ENCODE measurements at regions not wholly inside any gene's neighbourhood (a gene's known extent, or its start where the extent isn't known, plus 50 kb on each side); places are given as distances from the start of the nearest gene placed in this dataset.

GRCh38 chr10:78620985-78621799 is 447.6 kb upstream of the ZMIZ1 start:
- no peak for DNase-seq (ENCODE audit: low spot score)

DNA sequence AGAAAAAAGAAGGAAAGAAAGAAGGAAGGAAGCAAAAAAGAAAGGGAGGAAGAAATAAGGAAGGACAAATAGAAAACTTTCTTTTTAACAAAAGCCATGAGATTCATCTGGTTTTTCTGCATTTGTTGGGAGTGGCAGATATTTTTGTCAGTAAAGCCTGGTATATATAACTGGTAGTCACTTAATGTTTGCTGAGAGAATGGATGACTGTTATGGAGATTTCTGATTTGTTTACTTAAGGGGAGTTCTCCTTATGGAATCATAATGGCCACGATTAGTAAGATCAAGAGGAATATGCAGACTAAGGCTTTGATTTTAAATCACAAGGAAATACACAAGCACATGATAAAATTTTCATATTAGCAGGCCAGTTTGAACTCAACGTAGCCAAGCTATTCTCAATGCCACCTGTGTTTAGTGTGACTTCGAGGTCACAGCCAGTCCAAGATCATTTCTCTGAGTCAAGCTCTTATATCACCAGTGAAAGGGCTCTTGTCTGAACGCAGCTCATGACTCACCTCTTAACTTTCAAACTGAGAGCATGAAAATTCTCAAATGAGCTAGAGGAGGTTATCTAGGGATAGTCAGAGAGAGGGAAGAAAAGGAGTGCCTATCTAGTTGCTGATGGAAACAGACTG is 445.1 kb upstream of the ZMIZ1 start:
- DNase-seq (ENCODE audit: low spot score) = no peak

DNA sequence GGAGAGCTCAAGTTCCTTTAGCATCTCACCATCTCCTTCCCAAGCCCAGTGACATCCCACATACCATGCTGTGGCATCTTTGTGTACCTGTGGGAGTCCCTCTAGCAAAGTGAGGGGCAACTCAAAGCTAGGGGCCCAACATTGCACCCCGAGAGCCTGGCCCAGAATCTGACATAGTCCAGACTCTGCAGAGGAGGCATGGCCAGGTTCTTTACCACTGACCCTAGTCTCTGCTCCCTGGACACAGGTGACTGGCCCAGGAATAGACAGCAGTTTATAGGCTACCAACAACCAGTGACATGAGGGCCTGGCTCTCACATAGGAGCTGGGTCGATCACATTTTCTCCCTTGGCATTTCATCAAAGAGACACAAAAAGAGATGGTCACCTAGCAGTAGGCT is 444.0 kb upstream of the ZMIZ1 start:
- no peak for DNase-seq (ENCODE audit: low spot score)

- no peak for DNase-seq (ENCODE audit: low spot score)
Measured at GRCh38 chr10:78626471-78626870, 442.3 kb upstream of the ZMIZ1 start.

GRCh38 chr10:78627254-78627795 is 441.4 kb upstream of the ZMIZ1 start:
- DNase-seq (ENCODE audit: low spot score) = no peak

GRCh38 chr10:78628976-78629375 is 439.8 kb upstream of the ZMIZ1 start:
- no peak for DNase-seq (ENCODE audit: low spot score)

DNA sequence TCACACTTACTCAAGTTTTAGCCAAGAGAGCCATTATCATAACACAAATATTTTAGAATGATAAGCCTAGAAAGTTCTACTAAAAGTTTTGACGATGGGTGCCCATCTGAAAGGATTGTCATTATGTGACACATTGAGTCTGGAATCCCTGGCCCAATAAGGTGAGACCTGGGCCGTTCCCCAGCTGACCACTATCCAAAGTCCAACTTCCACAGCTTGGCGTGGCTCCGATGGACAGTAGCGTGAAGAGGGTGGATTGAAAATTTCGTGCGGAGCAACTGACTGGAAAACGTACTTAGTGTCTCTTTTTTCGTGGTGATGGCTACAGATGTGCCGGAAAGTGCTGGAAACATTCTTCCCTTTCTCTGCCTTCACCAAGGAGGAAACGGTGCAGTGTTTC is 439.0 kb upstream of the ZMIZ1 start:
- DNase-seq (ENCODE audit: low spot score) = no peak

- no peak for DNase-seq (ENCODE audit: low spot score)
Measured at GRCh38 chr10:78630944-78631838, 437.6 kb upstream of the ZMIZ1 start.

DNA sequence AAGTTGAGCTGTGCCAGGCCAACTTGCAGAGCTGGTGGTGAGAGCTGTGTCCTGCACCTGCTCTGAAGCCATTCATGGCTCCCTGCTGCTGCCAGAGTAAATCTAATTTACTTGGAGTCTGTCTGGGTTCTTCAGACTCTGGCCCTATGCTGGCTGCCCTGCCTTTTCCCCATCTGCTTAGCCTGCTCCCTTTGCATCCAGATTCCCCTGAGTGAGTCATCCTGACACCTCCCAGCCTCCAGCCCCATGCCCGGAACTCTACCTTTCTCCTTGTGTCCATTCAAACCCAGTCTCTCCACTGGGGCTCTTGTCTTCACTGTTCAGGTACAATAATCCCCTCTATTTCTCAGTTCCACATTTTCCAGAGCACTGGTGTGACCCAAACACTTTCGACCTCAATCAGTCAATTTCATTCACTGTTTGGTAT is 434.4 kb upstream of the ZMIZ1 start:
- DNase-seq (ENCODE audit: low spot score) = no peak

DNA sequence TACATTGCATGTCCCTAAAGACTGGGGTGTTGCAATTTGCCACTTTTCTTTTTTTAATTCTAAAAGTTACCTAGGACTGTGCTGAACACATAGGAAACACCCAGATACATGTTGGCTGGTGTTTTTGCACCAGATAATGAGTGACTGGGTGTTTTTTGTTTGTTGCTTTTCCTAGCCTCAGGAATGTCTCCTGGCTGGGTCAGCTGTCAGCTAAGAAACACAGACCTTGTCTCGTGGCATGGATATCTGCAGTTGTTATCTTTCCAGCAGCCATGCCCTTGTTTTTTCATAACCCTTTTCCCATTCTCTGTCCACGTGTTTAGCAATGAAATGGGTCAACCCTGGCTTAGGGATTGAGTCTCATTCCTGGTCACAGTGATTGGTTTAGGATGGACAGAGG is 433.9 kb upstream of the ZMIZ1 start:
- no peak for DNase-seq (ENCODE audit: low spot score)

GRCh38 chr10:78639629-78640028 is 429.1 kb upstream of the ZMIZ1 start:
- DNase-seq (ENCODE audit: low spot score) = no peak

GRCh38 chr10:78640796-78641636 is 427.8 kb upstream of the ZMIZ1 start:
- no peak for DNase-seq (ENCODE audit: low spot score)

DNA sequence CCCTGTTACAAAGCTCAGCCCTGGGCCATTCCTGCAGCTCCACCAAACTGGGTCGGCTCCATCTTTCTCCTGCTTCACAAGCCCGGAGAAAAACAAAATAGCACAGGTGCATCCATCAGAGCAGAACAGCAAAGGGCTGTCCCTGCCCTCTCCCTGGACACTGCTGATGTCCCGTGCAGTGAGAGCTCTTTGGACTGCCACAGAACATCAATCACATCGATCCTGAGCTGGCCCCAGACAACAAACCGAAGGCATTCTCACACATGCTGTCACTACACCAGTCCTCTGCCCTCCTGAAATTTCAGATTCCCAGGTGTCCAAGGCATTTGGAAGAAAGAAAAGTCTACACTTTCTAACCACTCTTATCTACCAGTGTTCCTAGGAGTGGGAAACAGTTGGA is 427.1 kb upstream of the ZMIZ1 start:
- no peak for DNase-seq (ENCODE audit: low spot score)

DNA sequence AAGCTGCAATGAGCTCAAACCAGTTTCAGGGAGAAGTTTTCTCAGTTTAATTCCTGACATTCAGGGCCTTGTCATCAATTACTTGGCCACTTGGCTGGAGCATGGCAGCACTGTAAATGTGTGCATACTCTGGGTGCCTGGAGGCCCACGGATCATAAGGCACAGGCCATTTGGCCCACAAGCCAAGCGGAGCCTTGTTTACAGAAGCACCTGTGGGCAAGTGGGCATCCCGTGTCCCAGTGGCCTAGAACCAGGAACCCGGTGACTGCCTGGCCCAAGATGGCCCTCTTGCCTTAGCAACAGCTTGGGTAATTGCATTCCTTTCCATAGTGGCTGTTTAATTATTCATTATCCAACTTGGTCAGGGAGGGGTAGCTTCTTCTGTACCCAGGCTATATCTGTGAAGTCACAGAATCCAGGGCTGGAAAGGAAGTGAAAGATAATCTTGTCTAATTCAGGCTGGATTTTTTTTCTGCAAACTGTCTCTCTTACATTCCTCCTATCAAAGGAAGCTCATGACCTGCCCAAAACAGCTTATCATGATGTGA is 426.4 kb upstream of the ZMIZ1 start:
- DNase-seq (ENCODE audit: low spot score) = no peak

GRCh38 chr10:78643513-78643912 is 425.3 kb upstream of the ZMIZ1 start:
- DNase-seq (ENCODE audit: low spot score) = no peak

- DNase-seq (ENCODE audit: low spot score) = no peak
Measured at GRCh38 chr10:78644550-78644949, 424.2 kb upstream of the ZMIZ1 start.

DNA sequence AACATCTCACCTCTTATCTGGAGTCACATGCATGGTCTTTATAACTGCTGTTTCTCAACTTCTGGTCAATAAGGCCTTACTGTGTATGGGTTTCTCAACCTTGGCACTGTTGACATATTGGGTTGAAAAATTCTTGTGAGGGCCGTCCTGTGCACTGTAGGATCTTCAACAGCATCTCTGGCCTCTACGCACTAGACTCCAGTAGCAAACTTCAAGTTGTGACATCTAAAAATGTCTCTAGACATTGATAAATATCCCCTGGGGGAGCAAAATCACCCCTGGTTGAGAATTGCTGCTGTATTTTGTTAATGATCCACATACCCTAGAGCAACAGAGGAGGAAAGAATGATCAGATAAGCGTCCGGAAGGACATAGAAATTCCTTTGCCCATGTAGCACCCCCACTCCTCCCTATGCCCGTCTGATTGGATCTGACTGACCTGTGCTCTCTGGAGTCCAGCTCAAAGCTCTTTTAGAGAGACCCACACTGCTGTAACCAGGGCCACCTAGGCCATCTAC is 423.5 kb upstream of the ZMIZ1 start:
- DNase-seq (ENCODE audit: low spot score) = no peak

DNA sequence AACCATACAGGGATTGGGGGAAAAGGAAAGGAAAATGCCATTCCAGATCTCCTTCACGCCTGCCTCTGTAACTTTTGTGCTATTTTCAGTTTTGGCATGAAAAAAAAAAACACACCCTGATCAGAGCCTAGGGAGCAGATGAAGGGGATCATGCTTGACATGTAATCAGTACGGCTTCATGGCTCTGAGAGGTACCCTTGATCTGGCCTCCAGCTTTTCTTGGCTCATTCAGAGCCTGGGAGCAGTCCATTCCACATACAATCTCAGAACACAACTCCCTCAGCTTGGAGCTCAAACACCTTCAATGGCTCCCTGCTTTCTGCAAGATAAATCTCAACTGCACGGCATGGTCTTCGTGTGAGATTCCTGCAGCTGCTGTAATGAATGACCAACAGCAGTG is 422.8 kb upstream of the ZMIZ1 start:
- no peak for DNase-seq (ENCODE audit: low spot score)

DNA sequence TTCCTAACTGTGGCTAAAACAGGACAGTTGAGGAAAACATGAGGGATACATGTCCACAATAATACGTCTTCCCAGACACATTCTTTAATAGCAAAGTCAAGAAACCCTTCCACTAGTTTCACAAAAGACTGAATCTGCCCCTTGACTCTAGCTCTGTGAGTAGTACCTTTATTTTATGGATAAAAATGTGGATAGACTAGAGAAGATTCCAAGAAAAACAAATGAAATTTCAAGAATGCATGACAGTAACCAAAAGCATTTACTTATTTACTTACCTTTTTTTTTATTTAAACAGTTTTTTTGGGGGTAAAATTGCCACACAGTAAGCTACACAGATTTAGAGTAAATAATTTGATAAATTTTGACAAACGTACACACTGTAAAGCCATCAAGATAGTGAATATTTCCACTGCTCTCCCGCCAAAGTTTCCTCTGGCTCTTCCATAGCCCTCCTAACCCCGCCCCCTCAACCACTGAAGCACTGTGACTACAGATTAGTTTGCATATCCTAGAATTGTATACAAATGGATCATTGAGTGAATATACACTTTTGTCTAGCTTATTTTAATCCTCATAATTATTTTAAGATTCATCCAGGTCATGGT is 420.4 kb upstream of the ZMIZ1 start:
- DNase-seq (ENCODE audit: low spot score) = no peak

GRCh38 chr10:78649429-78649828 is 419.3 kb upstream of the ZMIZ1 start:
- DNase-seq (ENCODE audit: low spot score) = no peak

GRCh38 chr10:78650122-78650521 is 418.6 kb upstream of the ZMIZ1 start:
- DNase-seq (ENCODE audit: low spot score) = no peak
